ENCODE measurements at regions not wholly inside any gene's neighbourhood (a gene's known extent, or its start where the extent isn't known, plus 50 kb on each side); places are given as distances from the start of the nearest gene placed in this dataset.

- TF ChIP-seq POLR2A (IDR thresholded peaks at IDR 0.05) (no peak), CTCF (IDR thresholded peaks at IDR 0.05) (no peak)
These were observed 129.7 kb upstream of the UBE2E1 start for GRCh38 chr3:23676093-23676492.
